ENCODE measurements at regions not wholly inside any gene's neighbourhood (a gene's known extent, or its start where the extent isn't known, plus 50 kb on each side); places are given as distances from the start of the nearest gene placed in this dataset.

DNA sequence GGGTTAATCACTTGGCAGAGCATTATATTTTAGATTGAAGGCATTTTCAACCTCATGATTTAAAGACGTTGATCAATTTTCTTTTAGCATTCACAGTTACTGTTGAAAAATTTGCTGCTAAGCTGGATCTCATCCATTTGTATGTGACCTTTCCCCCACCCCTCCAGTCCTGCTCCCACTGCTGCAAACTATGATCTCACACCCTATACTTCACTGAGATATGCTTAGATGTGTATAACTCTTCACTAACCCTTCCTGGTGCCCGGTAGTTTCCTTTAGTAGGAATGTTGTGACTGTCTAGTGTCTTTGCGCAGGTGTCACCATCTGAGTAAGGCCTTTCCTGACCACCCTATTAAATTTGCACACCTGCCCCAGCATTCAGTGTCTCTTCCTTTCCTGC lies 67.0 kb upstream of the C1orf21 start:
- no peak for DNase-seq (ENCODE audit: low read depth, low spot score)

DNA sequence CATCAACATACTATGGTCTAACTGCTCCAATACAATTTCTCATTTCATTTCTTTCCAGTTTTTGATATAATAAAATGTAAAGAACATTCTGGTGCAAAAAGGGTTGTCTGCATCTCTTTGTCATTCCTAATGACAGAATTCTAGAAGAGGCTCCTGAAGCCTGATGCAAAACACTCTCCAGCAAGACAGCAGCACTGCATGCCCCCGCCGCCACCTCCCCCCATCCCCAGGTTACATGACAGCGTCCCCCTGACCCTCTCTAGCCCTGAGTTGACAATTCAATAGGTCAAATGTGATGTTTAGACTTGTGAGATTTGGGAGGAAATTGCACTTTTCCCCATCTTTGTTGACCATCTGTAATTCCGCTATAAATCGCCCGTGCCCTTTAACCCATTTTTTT lies 64.6 kb upstream of the C1orf21 start:
- no peak for DNase-seq (ENCODE audit: low read depth, low spot score)

DNA sequence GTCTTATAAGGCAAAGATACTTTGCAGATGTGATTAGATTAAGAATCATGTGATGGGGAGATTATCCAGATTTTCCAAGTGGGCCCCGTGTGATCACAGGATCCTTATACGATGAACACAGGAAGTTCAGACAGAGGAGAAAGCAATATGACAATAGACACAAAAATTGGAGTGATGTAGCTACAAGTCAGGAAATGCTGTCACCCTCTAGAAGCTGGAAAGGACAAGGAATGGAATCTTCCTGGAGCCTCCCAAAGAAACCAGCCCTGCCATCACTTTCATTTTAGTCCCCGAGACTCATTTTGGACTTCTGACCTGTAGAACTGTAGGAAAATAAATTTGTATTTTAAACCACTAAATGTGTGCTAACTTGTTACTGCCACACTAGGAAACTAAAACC lies 61.9 kb upstream of the C1orf21 start:
- DNase-seq (ENCODE audit: low read depth, low spot score) = no peak

DNA sequence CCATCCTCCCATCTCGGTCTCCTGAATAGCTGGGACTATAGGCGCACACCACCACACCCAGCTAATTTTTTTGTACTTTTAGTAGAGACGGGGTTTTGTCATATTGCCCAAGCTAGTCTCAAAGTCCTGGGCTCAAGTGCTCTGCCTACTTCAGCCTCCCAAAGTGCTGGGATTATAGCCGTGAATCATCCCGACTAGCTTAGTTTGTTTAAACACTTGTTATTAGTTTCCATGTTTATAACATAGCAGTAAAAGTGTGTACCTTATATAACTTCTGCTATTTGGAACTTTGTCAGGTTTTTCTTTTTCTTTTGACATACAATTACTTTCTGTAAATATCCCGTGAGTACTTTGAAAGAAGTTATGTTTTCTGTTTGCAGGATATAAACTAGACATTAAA lies 60.6 kb upstream of the C1orf21 start:
- DNase-seq (ENCODE audit: low read depth, low spot score) = no peak

DNA sequence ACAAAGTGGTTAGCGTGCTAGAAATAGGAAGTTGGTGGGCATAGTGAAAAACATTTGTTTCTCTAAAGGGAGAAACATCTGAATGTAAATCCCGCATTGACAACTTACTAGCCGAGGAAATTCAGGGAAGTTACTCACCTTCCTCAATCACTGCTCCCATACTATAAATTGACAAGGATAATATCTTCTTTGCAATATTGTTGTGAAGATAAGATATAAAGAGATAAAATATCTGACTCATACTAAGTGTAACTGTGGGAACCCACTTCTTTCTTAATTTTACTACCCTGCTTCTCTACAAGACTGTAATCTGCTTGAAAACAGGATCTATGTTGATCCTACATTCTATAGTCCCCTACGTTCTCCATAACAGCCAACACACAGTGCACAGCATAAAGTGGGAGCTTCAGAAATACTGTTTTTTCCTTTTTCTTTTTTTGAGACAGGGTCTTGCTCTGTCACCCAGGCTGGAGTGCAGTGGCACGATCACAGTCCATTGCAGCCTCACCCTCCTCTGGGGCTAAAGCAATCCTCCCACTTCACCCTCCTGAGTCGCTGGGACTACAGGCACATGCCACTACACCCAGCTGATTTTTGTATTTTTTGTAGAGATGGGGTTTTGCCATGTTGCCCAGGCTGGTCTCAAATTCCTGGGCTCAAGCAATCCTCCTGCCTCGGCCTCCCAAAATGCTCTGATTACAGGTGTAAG lies 57.4 kb upstream of the C1orf21 start:
- no peak for DNase-seq (ENCODE audit: low read depth, low spot score)

DNA sequence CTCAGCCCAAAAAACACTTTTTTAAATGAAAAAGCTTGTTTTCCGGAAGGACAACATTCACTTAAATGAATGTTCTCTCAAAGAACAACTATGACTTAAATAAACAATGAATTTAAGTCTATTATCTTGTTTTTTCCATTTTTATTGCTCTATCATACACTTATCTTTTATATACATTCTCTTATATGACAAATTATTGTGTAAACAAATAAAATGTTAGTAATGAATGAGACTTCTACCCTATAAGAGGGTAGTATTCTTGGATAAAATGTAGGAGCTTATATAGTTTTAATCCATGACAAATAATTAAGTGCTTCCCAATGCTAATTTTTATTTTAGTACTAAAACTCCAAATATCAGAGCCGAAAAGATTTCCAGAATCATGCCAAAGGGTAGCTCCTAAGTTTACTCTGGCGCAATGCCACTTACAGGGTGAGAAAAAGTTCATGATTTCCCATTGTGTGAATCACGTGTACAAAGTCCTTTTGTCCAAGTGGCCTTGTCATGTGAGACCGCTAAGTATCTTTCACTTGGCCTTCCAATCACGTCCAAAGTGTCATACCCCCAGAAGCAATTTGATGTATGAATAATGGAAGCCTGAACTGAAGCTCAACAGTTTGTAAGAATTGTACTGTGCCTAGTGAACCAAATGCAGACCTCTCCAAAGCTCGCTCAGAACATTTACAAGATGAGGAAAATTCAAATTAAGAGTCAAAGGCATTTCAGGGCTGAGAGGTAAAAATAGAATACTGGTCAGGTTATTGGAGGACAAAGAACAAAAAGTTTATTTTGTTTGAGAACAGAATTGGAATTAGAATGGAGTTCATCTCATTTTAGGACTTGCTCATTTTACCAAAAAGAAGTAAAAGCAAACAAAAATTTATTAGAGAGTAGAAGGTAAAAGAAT lies 56.6 kb upstream of the C1orf21 start:
- no peak for DNase-seq (ENCODE audit: low read depth, low spot score)

DNA sequence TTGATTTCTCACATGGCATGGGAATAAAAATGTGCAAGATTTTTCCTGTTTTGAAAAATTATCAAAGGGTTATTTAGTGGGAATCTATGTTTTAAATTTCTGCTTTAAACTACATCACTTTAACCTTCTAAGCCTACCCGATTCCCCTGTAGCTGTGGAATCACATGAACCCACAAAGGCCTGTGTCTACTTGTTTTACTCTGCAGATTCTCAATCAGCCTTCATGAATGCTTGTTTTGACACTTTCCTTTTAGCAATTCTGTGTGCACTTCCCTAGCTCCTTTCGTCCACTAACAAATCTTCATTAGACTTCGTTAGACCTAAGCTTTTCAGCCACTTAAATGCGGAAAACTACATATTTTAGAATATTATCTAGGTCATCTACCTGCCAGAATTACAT lies 56.0 kb upstream of the C1orf21 start:
- no peak for DNase-seq (ENCODE audit: low read depth, low spot score)

Data from iPS DF 19.7 (cell line).